ENCODE measurements at regions not wholly inside any gene's neighbourhood (a gene's known extent, or its start where the extent isn't known, plus 50 kb on each side); places are given as distances from the start of the nearest gene placed in this dataset.

GRCh38 chr5:162230348-162230747 is 162.8 kb downstream of the GABRG2 start:
- intact Hi-C loops (cut with DNase I): no loop called here
- Histone ChIP-seq H3K4me3 (no peak overlapping the region), H3K9me3 (no peaks in the 10 kb centered on the region), H3K27me3 (no peaks in the 10 kb centered on the region), H3K4me1 (no peaks in the 10 kb centered on the region), H3K36me3 (no peaks in the 10 kb centered on the region), H3K27ac (replicated peaks in 1 of 4) (no peak overlapping the region)
- no peak for DNase-seq (ENCODE audit: extremely low spot score)
- 84% methylated on average over 3 of the region's 3 CpGs for WGBS
- TF ChIP-seq POLR2AphosphoS5 (IDR thresholded peaks at IDR 0.05) (no peak), EP300 (IDR thresholded peaks at IDR 0.05) (no peak), POLR2A (IDR thresholded peaks at IDR 0.05; ENCODE audit: low read depth) (no peak)
- TF ChIP-seq, protein P1, sequence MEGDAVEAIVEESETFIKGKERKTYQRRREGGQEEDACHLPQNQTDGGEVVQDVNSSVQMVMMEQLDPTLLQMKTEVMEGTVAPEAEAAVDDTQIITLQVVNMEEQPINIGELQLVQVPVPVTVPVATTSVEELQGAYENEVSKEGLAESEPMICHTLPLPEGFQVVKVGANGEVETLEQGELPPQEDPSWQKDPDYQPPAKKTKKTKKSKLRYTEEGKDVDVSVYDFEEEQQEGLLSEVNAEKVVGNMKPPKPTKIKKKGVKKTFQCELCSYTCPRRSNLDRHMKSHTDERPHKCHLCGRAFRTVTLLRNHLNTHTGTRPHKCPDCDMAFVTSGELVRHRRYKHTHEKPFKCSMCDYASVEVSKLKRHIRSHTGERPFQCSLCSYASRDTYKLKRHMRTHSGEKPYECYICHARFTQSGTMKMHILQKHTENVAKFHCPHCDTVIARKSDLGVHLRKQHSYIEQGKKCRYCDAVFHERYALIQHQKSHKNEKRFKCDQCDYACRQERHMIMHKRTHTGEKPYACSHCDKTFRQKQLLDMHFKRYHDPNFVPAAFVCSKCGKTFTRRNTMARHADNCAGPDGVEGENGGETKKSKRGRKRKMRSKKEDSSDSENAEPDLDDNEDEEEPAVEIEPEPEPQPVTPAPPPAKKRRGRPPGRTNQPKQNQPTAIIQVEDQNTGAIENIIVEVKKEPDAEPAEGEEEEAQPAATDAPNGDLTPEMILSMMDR (IDR thresholded peaks at IDR 0.05): no peak

- 57% methylated on average over 1 of the region's 1 CpG for WGBS
- Histone ChIP-seq H3K4me3 (no peak overlapping the region), H3K9me3 (no peaks in the 10 kb centered on the region), H3K36me3 (no peaks in the 10 kb centered on the region), H3K27ac (replicated peaks in 1 of 4) (no peak overlapping the region), H3K4me1 (no peaks in the 10 kb centered on the region), H3K27me3 (no peaks in the 10 kb centered on the region)
- TF ChIP-seq, protein P1 (IDR thresholded peaks at IDR 0.05): no peak
- TF ChIP-seq EP300 (IDR thresholded peaks at IDR 0.05): no peak
- TF ChIP-seq POLR2AphosphoS5 (IDR thresholded peaks at IDR 0.05): no peak
- no peak for TF ChIP-seq POLR2A (IDR thresholded peaks at IDR 0.05; ENCODE audit: low read depth)
- intact Hi-C loops (cut with DNase I): no loop called here
- DNase-seq (ENCODE audit: extremely low spot score): no peak
These were observed 163.9 kb downstream of the GABRG2 start for GRCh38 chr5:162231522-162231921.

- H3K27ac ChIP-seq (replicated peaks in 1 of 4): no peak overlapping the region
- no peak for DNase-seq (ENCODE audit: extremely low spot score)
- no peaks in the 10 kb centered on the region for H3K4me1 ChIP-seq
- no peaks in the 10 kb centered on the region for H3K36me3 ChIP-seq
- no peak overlapping the region for H3K4me3 ChIP-seq
- intact Hi-C loops (cut with DNase I): no loop called here
- no peaks in the 10 kb centered on the region for H3K9me3 ChIP-seq
- no peaks in the 10 kb centered on the region for H3K27me3 ChIP-seq
- no peak for TF ChIP-seq POLR2AphosphoS5 (IDR thresholded peaks at IDR 0.05)
- TF ChIP-seq, protein P1 (IDR thresholded peaks at IDR 0.05): no peak
- TF ChIP-seq EP300 (IDR thresholded peaks at IDR 0.05): no peak
- no peak for TF ChIP-seq POLR2A (IDR thresholded peaks at IDR 0.05; ENCODE audit: low read depth)
These were observed 173.2 kb downstream of the GABRG2 start for GRCh38 chr5:162240734-162241133.

GRCh38 chr5:162242416-162242815 is 174.8 kb downstream of the GABRG2 start:
- no peaks in the 10 kb centered on the region for H3K4me1 ChIP-seq
- H3K36me3 ChIP-seq: no peaks in the 10 kb centered on the region
- H3K4me3 ChIP-seq: no peak overlapping the region
- intact Hi-C loops (cut with DNase I): no loop called here
- TF ChIP-seq POLR2AphosphoS5 (IDR thresholded peaks at IDR 0.05) (no peak), EP300 (IDR thresholded peaks at IDR 0.05) (no peak), POLR2A (IDR thresholded peaks at IDR 0.05; ENCODE audit: low read depth) (no peak)
- TF ChIP-seq, protein P1 (IDR thresholded peaks at IDR 0.05): no peak
- H3K27me3 ChIP-seq: no peaks in the 10 kb centered on the region
- no peak overlapping the region for H3K27ac ChIP-seq (replicated peaks in 1 of 4)
- no peak for DNase-seq (ENCODE audit: extremely low spot score)
- H3K9me3 ChIP-seq: no peaks in the 10 kb centered on the region

DNA sequence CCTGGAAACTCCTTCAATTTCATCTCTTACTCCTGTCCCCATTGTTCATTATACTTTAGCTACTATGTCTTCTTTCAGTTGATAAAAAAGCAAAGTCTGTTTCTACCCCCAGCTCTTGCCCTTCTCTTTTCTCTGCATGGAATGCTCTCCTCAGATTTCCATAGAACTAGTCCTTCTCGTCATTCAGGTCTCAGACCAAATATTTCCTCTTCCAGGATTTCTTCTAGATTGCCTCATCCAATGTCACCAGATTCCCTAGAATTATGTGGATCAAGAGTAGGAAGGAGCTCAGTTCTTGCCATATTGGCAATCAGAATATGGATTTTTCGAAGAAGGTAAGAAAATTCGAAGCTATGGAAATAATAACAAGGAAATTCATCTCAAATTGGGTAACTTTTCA is 176.1 kb downstream of the GABRG2 start:
- H3K27ac ChIP-seq (replicated peaks in 1 of 4): no peak overlapping the region
- H3K36me3 ChIP-seq: no peaks in the 10 kb centered on the region
- no peaks in the 10 kb centered on the region for H3K9me3 ChIP-seq
- H3K4me3 ChIP-seq: no peak overlapping the region
- intact Hi-C loops (cut with DNase I): no loop called here
- no peaks in the 10 kb centered on the region for H3K4me1 ChIP-seq
- TF ChIP-seq POLR2A (IDR thresholded peaks at IDR 0.05; ENCODE audit: low read depth) (no peak), POLR2AphosphoS5 (IDR thresholded peaks at IDR 0.05) (no peak), EP300 (IDR thresholded peaks at IDR 0.05) (no peak)
- no peak for DNase-seq (ENCODE audit: extremely low spot score)
- 87% methylated on average over 3 of the region's 3 CpGs for WGBS
- no peaks in the 10 kb centered on the region for H3K27me3 ChIP-seq
